Testis (tissue), 2 donors: ENCODE measurements at regions not wholly inside any gene's neighbourhood (a gene's known extent, or its start where the extent isn't known, plus 50 kb on each side); places are given as distances from the start of the nearest gene placed in this dataset.

ENCODE experiments used
- CTCF ChIP-seq, 3 experiments: fragments of 450-650 bp in 2 of 3; fragments of 200-600 bp in 1 of 3; sonication (generic) in 1 of 3; IDR thresholded peaks; one replicate each; pipeline ENCODE4 v1.5.1; 2016 to 2019; ENCODE audit warnings: antibody characterized with exemption in 3 of 3, mild to moderate bottlenecking in 2 of 3, moderate library complexity in 1 of 3
- POLR2A ChIP-seq: fragments of 450-650 bp; IDR thresholded peaks from one replicate; pipeline ENCODE4 v1.6.1; 2017; ENCODE audit warnings: antibody characterized with exemption, mild to moderate bottlenecking, moderate library complexity

- no peak for TF ChIP-seq CTCF (IDR thresholded peaks at IDR 0.05)
- TF ChIP-seq POLR2A = no peak
These were observed 898.1 kb upstream of the EPHA5 start for GRCh38 chr4:66568431-66568830.
